ENCODE measurements at regions not wholly inside any gene's neighbourhood (a gene's known extent, or its start where the extent isn't known, plus 50 kb on each side); places are given as distances from the start of the nearest gene placed in this dataset.
"Not testable (repeated sequence)": the region's sequence is repeated elsewhere in the genome, so short reads cannot be mapped to it uniquely, and the experiment has no call there.

GRCh38 chr10:27379041-27379440, 125.1 kb upstream of the RAB18 start:
- not testable (repeated sequence) for TF ChIP-seq ZNF350 (tag by site-specific recombination; IDR thresholded peaks at IDR 0.05); CTCF (tag by site-specific recombination; IDR thresholded peaks at IDR 0.05); HOXA7 (CRISPR knock-in tag; IDR thresholded peaks at IDR 0.05; ENCODE audit: borderline replicate concordance); BCL11A (tag by site-specific recombination; IDR thresholded peaks at IDR 0.05; ENCODE audit: low read depth); ZBTB10 (tag by site-specific recombination; IDR thresholded peaks at IDR 0.05); ZNF132 (tag by site-specific recombination; IDR thresholded peaks at IDR 0.05; ENCODE audit: borderline replicate concordance); ZNF155 (tag by site-specific recombination; IDR thresholded peaks at IDR 0.05); ZBTB8A (tag by site-specific recombination; IDR thresholded peaks at IDR 0.05); ZNF677 (tag by site-specific recombination; IDR thresholded peaks at IDR 0.05); ZNF292 (tag by site-specific recombination; IDR thresholded peaks at IDR 0.05; ENCODE audit: borderline replicate concordance, low read depth); ZNF175 (tag by site-specific recombination; IDR thresholded peaks at IDR 0.05)
- TF ChIP-seq, protein P1, sequence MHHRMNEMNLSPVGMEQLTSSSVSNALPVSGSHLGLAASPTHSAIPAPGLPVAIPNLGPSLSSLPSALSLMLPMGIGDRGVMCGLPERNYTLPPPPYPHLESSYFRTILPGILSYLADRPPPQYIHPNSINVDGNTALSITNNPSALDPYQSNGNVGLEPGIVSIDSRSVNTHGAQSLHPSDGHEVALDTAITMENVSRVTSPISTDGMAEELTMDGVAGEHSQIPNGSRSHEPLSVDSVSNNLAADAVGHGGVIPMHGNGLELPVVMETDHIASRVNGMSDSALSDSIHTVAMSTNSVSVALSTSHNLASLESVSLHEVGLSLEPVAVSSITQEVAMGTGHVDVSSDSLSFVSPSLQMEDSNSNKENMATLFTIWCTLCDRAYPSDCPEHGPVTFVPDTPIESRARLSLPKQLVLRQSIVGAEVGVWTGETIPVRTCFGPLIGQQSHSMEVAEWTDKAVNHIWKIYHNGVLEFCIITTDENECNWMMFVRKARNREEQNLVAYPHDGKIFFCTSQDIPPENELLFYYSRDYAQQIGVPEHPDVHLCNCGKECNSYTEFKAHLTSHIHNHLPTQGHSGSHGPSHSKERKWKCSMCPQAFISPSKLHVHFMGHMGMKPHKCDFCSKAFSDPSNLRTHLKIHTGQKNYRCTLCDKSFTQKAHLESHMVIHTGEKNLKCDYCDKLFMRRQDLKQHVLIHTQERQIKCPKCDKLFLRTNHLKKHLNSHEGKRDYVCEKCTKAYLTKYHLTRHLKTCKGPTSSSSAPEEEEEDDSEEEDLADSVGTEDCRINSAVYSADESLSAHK (tag by site-specific recombination; IDR thresholded peaks at IDR 0.05) = not testable (repeated sequence)

Data from HEK293 (cell line).